Coronary artery (tissue), 2 donors: ENCODE measurements at regions not wholly inside any gene's neighbourhood (a gene's known extent, or its start where the extent isn't known, plus 50 kb on each side); places are given as distances from the start of the nearest gene placed in this dataset.

Experiments
- DNase-seq: peaks from one replicate; pipeline ENCODE4 v3.0.0-alpha.2; 2017; ENCODE audit warnings: low spot score
- H3K27ac ChIP-seq, 2 donors: fragments of 200-600 bp; sonication (generic); one replicate each; pipeline ENCODE4 v1.5.1; 2016 to 2019
- H3K4me3 ChIP-seq: fragments of 200-600 bp; sonication (generic); 2 replicates; pipeline ENCODE4 v1.5.1; 2016; ENCODE audit warnings: mild to moderate bottlenecking, moderate library complexity
- TF ChIP-seq, protein P1 (sequence below): fragments of 200-600 bp; sonication (generic); IDR thresholded peaks from one replicate; pipeline ENCODE4 v1.5.1; 2019; ENCODE audit warnings: antibody characterized with exemption

DNA sequence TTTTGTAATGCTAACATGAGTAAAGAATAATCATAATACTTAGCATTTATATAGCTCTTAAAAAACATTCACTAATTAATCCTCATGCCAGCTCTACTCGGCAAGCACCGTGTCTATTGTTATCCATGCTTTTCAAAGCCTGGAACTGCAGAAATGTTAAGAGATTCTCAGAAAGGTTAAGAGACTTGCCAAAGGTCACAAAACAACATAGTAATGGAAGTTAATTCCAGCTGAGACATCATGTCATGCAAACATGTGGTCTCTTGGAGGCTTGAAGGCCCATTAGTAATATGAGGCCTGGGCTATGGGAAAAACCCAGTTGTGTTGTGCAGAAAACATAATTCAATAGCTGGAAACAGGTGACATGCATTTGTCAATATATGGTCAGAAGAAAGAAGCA lies 389.9 kb upstream of the GOT2 start:
- no peak overlapping the region for H3K4me3 ChIP-seq
- TF ChIP-seq, protein P1, sequence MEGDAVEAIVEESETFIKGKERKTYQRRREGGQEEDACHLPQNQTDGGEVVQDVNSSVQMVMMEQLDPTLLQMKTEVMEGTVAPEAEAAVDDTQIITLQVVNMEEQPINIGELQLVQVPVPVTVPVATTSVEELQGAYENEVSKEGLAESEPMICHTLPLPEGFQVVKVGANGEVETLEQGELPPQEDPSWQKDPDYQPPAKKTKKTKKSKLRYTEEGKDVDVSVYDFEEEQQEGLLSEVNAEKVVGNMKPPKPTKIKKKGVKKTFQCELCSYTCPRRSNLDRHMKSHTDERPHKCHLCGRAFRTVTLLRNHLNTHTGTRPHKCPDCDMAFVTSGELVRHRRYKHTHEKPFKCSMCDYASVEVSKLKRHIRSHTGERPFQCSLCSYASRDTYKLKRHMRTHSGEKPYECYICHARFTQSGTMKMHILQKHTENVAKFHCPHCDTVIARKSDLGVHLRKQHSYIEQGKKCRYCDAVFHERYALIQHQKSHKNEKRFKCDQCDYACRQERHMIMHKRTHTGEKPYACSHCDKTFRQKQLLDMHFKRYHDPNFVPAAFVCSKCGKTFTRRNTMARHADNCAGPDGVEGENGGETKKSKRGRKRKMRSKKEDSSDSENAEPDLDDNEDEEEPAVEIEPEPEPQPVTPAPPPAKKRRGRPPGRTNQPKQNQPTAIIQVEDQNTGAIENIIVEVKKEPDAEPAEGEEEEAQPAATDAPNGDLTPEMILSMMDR, result no peak
- no peak overlapping the region for H3K27ac ChIP-seq
- no peak for DNase-seq

DNA sequence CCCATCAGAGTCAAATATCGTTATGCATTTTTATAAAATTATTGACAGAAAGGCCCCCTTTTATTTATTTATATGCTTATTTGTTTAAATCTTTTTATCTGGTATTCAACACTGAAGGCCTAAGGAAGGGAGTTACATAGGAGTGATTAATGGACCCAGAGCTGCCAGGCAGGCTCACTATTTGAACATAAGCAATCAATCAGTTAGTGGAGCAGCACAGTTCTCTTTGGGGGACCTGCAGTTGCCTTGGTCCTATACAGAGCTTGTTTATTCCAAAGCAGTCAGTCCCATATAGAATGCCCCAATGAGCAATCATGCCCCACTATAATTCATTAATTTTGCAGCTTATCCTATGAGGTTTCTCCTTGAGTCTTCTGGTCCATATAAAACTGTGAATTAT lies 389.4 kb upstream of the GOT2 start:
- no peak overlapping the region for H3K27ac ChIP-seq
- TF ChIP-seq, protein P1, result no peak
- DNase-seq, result no peak
- H3K4me3 ChIP-seq, result no peak overlapping the region

DNA sequence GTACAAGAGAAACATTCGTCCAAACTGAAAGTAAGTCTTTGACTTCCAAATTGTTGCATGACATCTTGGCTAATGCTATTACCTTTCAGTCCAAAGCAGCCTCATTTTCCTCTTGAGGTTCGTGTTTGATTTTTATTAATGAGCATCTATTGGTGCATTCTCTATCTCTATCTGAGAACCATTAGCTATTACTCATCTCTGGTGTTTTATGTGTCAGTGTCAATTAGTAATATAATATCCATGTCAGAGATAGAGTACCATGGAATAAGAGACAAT lies 388.1 kb upstream of the GOT2 start:
- Histone ChIP-seq H3K4me3 (no peak overlapping the region), H3K27ac (no peak overlapping the region)
- no peak for DNase-seq
- TF ChIP-seq, protein P1, result no peak

DNA sequence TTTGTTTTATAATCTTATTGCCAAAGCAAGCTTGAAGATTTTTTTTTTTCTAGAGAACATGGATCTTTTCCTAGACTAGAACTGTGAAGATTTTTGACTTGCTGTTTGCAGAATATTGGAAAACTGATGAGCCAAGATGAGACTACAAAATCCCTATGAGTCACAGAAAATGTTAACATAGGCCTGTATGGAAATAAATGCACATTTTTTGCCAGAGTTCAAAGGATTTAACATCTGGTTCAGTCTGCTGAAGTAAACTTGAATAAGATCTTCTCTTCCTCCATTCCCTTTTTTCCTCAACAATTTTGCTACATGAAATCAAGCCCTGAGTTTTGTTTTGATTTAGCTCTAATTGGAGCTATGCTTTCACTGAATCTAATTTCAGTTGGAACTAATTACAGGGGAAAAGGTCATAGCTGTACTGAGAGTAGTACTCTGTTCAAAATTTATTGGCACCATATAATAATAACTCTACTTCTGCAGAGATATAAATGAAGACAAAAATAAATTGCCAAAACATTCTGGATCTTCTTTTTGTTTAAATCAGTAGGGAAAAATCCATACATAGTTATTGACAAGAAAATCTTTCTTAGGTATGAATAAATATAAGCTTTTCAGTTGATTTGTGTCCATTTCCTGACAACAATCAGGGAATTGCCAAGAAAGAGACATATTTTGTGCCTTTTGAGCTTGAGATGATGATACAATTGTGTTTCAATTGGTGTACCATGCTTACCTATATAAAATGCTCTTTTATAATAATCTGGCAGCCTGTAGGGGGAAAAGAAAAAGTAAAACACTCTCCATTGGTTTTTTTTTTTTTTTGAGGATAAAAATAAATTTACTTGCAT lies 387.5 kb upstream of the GOT2 start:
- H3K27ac ChIP-seq, result no peak overlapping the region
- TF ChIP-seq, protein P1, result no peak
- H3K4me3 ChIP-seq, result no peak overlapping the region
- DNase-seq, result no peak

DNA sequence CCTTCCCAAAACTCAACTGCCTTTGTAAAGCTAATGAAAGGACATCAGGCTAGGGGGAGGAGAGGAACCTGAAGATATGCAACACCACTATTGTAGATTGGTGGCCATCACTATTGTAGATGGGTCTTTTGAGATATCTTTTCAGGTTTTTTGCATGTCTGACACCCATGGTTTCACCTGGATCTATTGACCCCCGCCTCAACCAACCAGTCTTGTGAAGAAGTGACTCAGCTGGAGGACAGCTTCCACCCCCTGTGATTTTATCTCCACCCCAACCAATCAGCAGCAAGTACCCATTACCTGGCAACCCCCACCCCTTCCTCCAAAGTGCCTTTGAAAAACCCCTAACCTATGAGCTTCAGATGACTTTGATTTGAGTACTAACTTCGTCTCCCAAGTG lies 382.6 kb upstream of the GOT2 start:
- no peak overlapping the region for H3K27ac ChIP-seq
- TF ChIP-seq, protein P1, result no peak
- H3K4me3 ChIP-seq, result no peak overlapping the region
- DNase-seq, result no peak

DNA sequence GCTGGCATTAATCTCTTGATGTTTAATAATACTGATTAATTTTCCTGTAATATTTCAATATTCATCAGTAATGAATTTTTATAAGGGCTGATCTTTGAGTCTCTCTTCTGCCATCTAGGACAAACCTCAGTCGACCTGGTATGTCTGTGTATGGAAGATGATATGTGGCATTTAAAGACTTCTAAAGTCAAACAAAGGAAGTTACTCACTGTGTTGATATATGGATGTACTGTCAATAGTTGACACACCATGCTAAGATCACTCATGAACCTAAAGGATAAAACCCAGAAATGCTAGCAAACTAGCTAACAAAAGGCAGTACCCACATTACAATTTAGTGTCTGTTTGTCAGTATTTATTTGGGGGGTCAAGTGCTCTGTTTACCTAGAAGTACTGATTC lies 380.7 kb upstream of the GOT2 start:
- no peak overlapping the region for H3K4me3 ChIP-seq
- no peak for DNase-seq
- TF ChIP-seq, protein P1, result no peak
- no peak overlapping the region for H3K27ac ChIP-seq

DNA sequence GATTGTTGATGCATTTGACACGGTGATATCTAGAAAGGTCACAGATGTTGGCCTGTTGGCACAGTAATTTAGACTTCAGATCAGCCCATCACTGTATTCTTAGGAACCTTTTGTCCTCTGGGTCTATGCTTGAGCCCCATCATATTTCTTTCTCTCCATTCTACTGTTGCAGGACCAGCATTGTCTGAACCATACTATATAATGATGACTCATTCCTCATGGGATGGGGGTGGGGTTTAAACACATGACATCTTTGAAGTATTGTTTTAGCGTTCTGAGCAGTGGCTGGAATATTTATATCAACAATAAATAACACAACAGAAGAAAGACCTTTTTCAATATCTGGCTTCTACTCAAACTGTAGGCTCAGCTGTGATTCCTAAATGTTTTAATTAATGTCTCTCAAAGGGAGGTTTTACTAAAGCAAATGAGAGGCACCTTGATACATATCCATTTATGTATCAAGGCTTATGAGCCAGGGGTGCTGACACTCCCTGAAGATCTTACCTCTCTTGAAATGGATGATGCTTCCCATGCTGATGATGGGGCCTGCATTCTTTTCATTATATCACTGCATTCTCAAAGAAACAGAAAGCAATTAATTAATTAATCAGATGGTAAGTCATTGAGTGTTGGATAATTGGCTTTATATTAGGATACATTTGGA lies 379.0 kb upstream of the GOT2 start:
- TF ChIP-seq, protein P1, result no peak
- Histone ChIP-seq H3K4me3 (no peak overlapping the region), H3K27ac (no peak overlapping the region)
- DNase-seq, result no peak
